H9 (cell line): ENCODE measurements at regions not wholly inside any gene's neighbourhood (a gene's known extent, or its start where the extent isn't known, plus 50 kb on each side); places are given as distances from the start of the nearest gene placed in this dataset.

Source experiments
- DNase-seq: peaks from one replicate; pipeline ENCODE4 v3.0.0-alpha.2; 2017
- H2AFZ ChIP-seq: one replicate; pipeline ENCODE4 v1.6.1; 2013; ENCODE audit warnings: mild to moderate bottlenecking, low read length, control low read depth, moderate library complexity
- H2AK5ac ChIP-seq: 2 replicates; pipeline ENCODE4 v1.6.1; 2013; ENCODE audit warnings: low read length, control low read depth, mixed read lengths; ENCODE audit not compliant: insufficient read length
- H2BK120ac ChIP-seq: one replicate; pipeline ENCODE4 v1.6.1; 2013; ENCODE audit warnings: low read depth, mild to moderate bottlenecking, low read length, control low read depth, inconsistent platforms; ENCODE audit not compliant: poor library complexity, severe bottlenecking
- H2BK12ac ChIP-seq: 2 replicates; pipeline ENCODE4 v1.6.1; 2013; ENCODE audit warnings: low read length, control low read depth, mixed read lengths, low read depth; ENCODE audit not compliant: insufficient read length
- H2BK15ac ChIP-seq: 2 replicates; pipeline ENCODE4 v1.6.1; 2013; ENCODE audit warnings: low read depth, low read length, control low read depth
- H2BK20ac ChIP-seq: one replicate; pipeline ENCODE4 v1.6.1; 2013; ENCODE audit warnings: low read depth, mild to moderate bottlenecking, low read length, control low read depth, inconsistent platforms; ENCODE audit not compliant: poor library complexity, severe bottlenecking
- H2BK5ac ChIP-seq: 2 replicates; pipeline ENCODE4 v1.6.1; 2013; ENCODE audit warnings: low read length, control low read depth, mixed read lengths; ENCODE audit not compliant: insufficient read length
- H3K14ac ChIP-seq: 2 replicates; pipeline ENCODE4 v1.6.1; 2013; ENCODE audit warnings: low read length, control low read depth; ENCODE audit not compliant: insufficient read depth
- H3K18ac ChIP-seq: 2 replicates; pipeline ENCODE4 v1.6.1; 2013; ENCODE audit warnings: low read depth, mild to moderate bottlenecking, mixed read lengths, low read length, control low read depth; ENCODE audit not compliant: insufficient read length
- H3K23ac ChIP-seq: 2 replicates; pipeline ENCODE4 v1.6.1; 2013; ENCODE audit warnings: low read length, control low read depth, mixed read lengths, low read depth; ENCODE audit not compliant: insufficient read length
- H3K23me2 ChIP-seq: 2 replicates; pipeline ENCODE4 v1.6.1; 2013; ENCODE audit warnings: low read depth, mild to moderate bottlenecking, mixed read lengths, low read length, control low read depth; ENCODE audit not compliant: insufficient read length, poor library complexity, severe bottlenecking
- H3K27ac ChIP-seq: 2 replicates; pipeline ENCODE4 v1.5.1; 2013; ENCODE audit warnings: low read length, control low read depth, mixed read lengths, low read depth; ENCODE audit not compliant: insufficient read length
- H3K27me3 ChIP-seq: 2 replicates; pipeline ENCODE4 v1.6.1; 2013; ENCODE audit warnings: low read length, control low read depth, inconsistent platforms; ENCODE audit not compliant: insufficient read depth
- H3K4ac ChIP-seq: 2 replicates; pipeline ENCODE4 v1.6.1; 2013; ENCODE audit warnings: low read depth, mild to moderate bottlenecking, control low read depth, inconsistent platforms, low read length, moderate library complexity
- H3K4me1 ChIP-seq: 2 replicates; pipeline ENCODE4 v1.6.1; 2013; ENCODE audit warnings: low read length, control low read depth, inconsistent platforms; ENCODE audit not compliant: insufficient read depth
- H3K4me2 ChIP-seq: 2 replicates; pipeline ENCODE4 v1.6.1; 2013; ENCODE audit warnings: low read length, control low read depth, mixed read lengths; ENCODE audit not compliant: insufficient read length, insufficient read depth
- H3K56ac ChIP-seq: 2 replicates; pipeline ENCODE4 v1.6.1; 2013; ENCODE audit warnings: low read depth, mild to moderate bottlenecking, mixed read lengths, low read length, control low read depth; ENCODE audit not compliant: insufficient read length
- H3K79me1 ChIP-seq: 2 replicates; pipeline ENCODE4 v1.6.1; 2013; ENCODE audit warnings: low read depth, mild to moderate bottlenecking, moderate library complexity, low read length, control low read depth, inconsistent platforms; ENCODE audit not compliant: insufficient read depth, poor library complexity, severe bottlenecking
- H3K79me2 ChIP-seq: 2 replicates; pipeline ENCODE4 v1.6.1; 2013; ENCODE audit warnings: low read length, control low read depth, inconsistent platforms; ENCODE audit not compliant: insufficient read depth
- H3K9ac ChIP-seq: 2 replicates; pipeline ENCODE4 v1.6.1; 2013; ENCODE audit warnings: low read length, control low read depth, mixed read lengths; ENCODE audit not compliant: insufficient read length; ENCODE audit errors: extremely low read depth
- H3K9me3 ChIP-seq: one replicate; pipeline ENCODE4 v1.6.1; 2013; ENCODE audit warnings: low read depth, low read length, inconsistent platforms; ENCODE audit not compliant: control insufficient read depth
- H3T11ph ChIP-seq: one replicate; pipeline ENCODE4 v1.6.1; 2013; ENCODE audit warnings: mild to moderate bottlenecking, low read length, control low read depth, inconsistent platforms
- H4K20me1 ChIP-seq: one replicate; pipeline ENCODE4 v1.6.1; 2013; ENCODE audit not compliant: control insufficient read depth, insufficient read length, insufficient read depth
- H4K5ac ChIP-seq: 2 replicates; pipeline ENCODE4 v1.6.1; 2013; ENCODE audit warnings: low read depth, mild to moderate bottlenecking, mixed read lengths, low read length, control low read depth; ENCODE audit not compliant: insufficient read length
- H4K8ac ChIP-seq: replicated peaks from 2 replicates; pipeline ENCODE4 v1.6.1; 2013; ENCODE audit warnings: low read length, control low read depth, mixed read lengths, low read depth; ENCODE audit not compliant: insufficient read length
- H4K91ac ChIP-seq: 2 replicates; pipeline ENCODE4 v1.6.1; 2013; ENCODE audit warnings: low read depth, mild to moderate bottlenecking, moderate library complexity, mixed read lengths, low read length, control low read depth; ENCODE audit not compliant: insufficient read length
- H3K27ac Mint-ChIP-seq, 3 experiments: 2 replicates in 2 of 3; 3 replicates in 1 of 3; pipeline ENCODE4 v1.8.0; 2020 to 2021; ENCODE audit warnings: mixed read lengths in 3 of 3, mild to moderate bottlenecking in 1 of 3, moderate library complexity in 1 of 3
- H3K27me3 Mint-ChIP-seq: 2 replicates; pipeline ENCODE4 v1.8.0; 2021; ENCODE audit warnings: low read depth, mild to moderate bottlenecking, moderate library complexity, mixed read lengths
- H3K36me3 Mint-ChIP-seq, 3 experiments: 2 replicates in 2 of 3; 3 replicates in 1 of 3; pipeline ENCODE4 v1.8.0; 2020 to 2021; ENCODE audit warnings: low read depth in 3 of 3, mixed read lengths in 3 of 3; ENCODE audit not compliant: insufficient read depth in 1 of 3
- H3K4me1 Mint-ChIP-seq, 2 experiments: 2 replicates each; pipeline ENCODE4 v1.8.0; 2020; ENCODE audit warnings: mixed read lengths in 2 of 2
- H3K4me3 Mint-ChIP-seq, 2 experiments: 2 replicates in 1 of 2; 3 replicates in 1 of 2; pipeline ENCODE4 v1.8.0; 2020 to 2021; ENCODE audit warnings: mild to moderate bottlenecking in 2 of 2, mixed read lengths in 2 of 2, moderate library complexity in 1 of 2
- H3K9me3 Mint-ChIP-seq, 2 experiments: 2 replicates in 1 of 2; 3 replicates in 1 of 2; pipeline ENCODE4 v1.8.0; 2020; ENCODE audit warnings: mild to moderate bottlenecking in 2 of 2, mixed read lengths in 2 of 2, moderate library complexity in 1 of 2
- WGBS: extraction: QIAGEN DNeasy Blood & Tissue Kit; methylation state at CpG from one replicate; pipeline ENCODE4 v1.1.7; 2013; ENCODE audit warnings: missing lambda C conversion rate, low lambda C conversion rate, mixed read lengths; ENCODE audit not compliant: insufficient read length; ENCODE audit errors: extremely low coverage; 5-methylcytosine and 5-hydroxymethylcytosine counted together
- TF ChIP-seq, protein P1 (sequence below): fragments of 200-600 bp; sonication (generic); conservative IDR thresholded peaks from 3 replicates; pipeline ENCODE4 v1.8.0; 2021; ENCODE audit warnings: antibody characterized with exemption, mild to moderate bottlenecking

DNA sequence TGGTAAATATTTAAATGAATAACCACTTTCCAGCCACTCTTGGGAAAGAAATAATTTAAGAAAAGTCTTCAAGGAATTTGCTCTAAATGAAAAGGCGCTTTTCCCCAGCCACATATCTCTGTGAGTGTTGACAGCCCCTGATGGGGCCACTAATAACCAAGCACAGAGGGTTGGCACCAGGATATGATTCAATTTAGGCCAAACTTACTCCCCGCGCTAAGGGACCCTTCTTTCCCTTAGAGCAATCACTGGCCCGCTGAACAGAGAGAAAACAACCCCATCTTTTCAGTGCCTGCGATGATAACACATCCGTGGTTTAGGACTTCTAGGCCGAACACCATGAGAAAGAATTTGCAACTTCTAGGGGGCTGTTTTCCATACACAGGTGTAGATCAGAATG, 310.8 kb downstream of the EIPR1 start:
- Mint-ChIP-seq H3K27me3 (peaks cover 3% of the 10 kb centered on the region), H3K4me3 (no peak overlapping the region), H3K36me3 (peaks cover 0 to 5% (median 1%) of the 10 kb centered on the region in 3 experiments; a peak in 3 of 7 replicates), H3K4me1 (peaks cover 12 to 20% of the 10 kb centered on the region in 2 experiments), H3K9me3 (peaks cover 3 to 4% of the 10 kb centered on the region in 2 experiments; a peak in 4 of 5 replicates), H3K27ac (no peak overlapping the region)
- no peak overlapping the region for H2BK120ac ChIP-seq
- TF ChIP-seq, protein P1, sequence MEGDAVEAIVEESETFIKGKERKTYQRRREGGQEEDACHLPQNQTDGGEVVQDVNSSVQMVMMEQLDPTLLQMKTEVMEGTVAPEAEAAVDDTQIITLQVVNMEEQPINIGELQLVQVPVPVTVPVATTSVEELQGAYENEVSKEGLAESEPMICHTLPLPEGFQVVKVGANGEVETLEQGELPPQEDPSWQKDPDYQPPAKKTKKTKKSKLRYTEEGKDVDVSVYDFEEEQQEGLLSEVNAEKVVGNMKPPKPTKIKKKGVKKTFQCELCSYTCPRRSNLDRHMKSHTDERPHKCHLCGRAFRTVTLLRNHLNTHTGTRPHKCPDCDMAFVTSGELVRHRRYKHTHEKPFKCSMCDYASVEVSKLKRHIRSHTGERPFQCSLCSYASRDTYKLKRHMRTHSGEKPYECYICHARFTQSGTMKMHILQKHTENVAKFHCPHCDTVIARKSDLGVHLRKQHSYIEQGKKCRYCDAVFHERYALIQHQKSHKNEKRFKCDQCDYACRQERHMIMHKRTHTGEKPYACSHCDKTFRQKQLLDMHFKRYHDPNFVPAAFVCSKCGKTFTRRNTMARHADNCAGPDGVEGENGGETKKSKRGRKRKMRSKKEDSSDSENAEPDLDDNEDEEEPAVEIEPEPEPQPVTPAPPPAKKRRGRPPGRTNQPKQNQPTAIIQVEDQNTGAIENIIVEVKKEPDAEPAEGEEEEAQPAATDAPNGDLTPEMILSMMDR = no peak
- no peak overlapping the region for H2BK12ac ChIP-seq
- WGBS = no CpG with 5 or more reads among the region's 7 CpGs
- H2AK5ac ChIP-seq = no peak overlapping the region
- no peaks in the 10 kb centered on the region for H3K79me2 ChIP-seq
- no peaks in the 10 kb centered on the region for H3K27me3 ChIP-seq
- H3K23me2 ChIP-seq = no peaks in the 10 kb centered on the region
- H3K18ac ChIP-seq = no peak overlapping the region
- no peak for DNase-seq
- H3K79me1 ChIP-seq = no peaks in the 10 kb centered on the region
- no peak overlapping the region for H3K4me2 ChIP-seq
- H3K9ac ChIP-seq = no peak overlapping the region
- no peaks in the 10 kb centered on the region for H4K20me1 ChIP-seq
- no peak overlapping the region for H3K14ac ChIP-seq
- no peak overlapping the region for H4K5ac ChIP-seq
- H2AFZ ChIP-seq = no peak overlapping the region
- H3K27ac ChIP-seq = no peak overlapping the region
- H3K4me1 ChIP-seq = no peaks in the 10 kb centered on the region
- H4K8ac ChIP-seq = no peak overlapping the region
- no peaks in the 10 kb centered on the region for H3K9me3 ChIP-seq
- no peak overlapping the region for H3K23ac ChIP-seq
- no peak overlapping the region for H2BK5ac ChIP-seq
- no peak overlapping the region for H4K91ac ChIP-seq
- H2BK15ac ChIP-seq = no peak overlapping the region
- no peak overlapping the region for H3T11ph ChIP-seq
- H3K4ac ChIP-seq = no peak overlapping the region
- no peak overlapping the region for H3K56ac ChIP-seq
- no peak overlapping the region for H2BK20ac ChIP-seq
